ENCODE measurements at regions not wholly inside any gene's neighbourhood (a gene's known extent, or its start where the extent isn't known, plus 50 kb on each side); places are given as distances from the start of the nearest gene placed in this dataset.
"Not testable (repeated sequence)": the region's sequence is repeated elsewhere in the genome, so short reads cannot be mapped to it uniquely, and the experiment has no call there.

- no peak for DNase-seq
These were observed 501.2 kb upstream of the ADGRL4 start for GRCh38 chr1:79507770-79508169.

DNA sequence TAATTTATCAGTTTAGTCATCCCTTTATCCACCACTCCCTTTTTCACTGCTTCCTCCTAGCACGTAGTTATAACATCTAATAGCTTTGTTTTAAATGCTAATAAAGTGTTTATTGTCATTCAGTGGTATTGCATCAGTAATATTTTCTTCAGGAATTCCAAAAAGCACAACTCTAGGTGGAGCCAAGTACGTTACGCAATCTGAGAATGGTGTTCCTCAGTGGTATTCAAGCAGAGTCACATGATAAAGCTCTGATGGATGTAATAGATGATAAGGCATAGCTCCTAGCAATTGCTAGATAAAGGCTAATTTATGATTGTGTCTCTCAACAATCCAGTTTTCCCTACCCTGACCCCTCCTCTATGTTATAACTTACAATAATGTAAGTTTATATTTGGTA, 494.6 kb upstream of the ADGRL4 start:
- DNase-seq = no peak

- DNase-seq = no peak
These were observed 493.0 kb upstream of the ADGRL4 start for GRCh38 chr1:79499541-79499940.

- peak; percentile 29 for DNase-seq
These were observed 490.8 kb upstream of the ADGRL4 start for GRCh38 chr1:79497193-79497773.

DNA sequence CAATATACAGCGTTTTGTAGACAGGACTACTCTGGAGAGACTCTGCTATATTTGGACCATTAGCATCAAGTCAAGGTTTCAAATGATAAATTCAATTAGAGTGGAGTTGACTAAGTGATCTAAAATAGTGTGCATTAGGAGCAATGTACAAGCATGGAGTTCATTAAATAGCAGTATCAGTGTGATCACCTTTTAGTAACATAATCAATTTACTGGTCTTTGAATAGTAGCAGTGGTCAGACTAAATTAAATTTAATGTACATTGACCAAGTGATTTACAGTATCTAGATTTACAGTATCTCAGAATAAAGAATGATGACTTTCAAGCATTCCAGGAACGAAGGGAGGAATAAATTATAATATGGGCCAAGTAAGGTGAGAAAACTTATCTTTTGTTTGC, 489.6 kb upstream of the ADGRL4 start:
- no peak for DNase-seq

- not testable (repeated sequence) for DNase-seq
These were observed 487.2 kb upstream of the ADGRL4 start for GRCh38 chr1:79493702-79494101.

DNA sequence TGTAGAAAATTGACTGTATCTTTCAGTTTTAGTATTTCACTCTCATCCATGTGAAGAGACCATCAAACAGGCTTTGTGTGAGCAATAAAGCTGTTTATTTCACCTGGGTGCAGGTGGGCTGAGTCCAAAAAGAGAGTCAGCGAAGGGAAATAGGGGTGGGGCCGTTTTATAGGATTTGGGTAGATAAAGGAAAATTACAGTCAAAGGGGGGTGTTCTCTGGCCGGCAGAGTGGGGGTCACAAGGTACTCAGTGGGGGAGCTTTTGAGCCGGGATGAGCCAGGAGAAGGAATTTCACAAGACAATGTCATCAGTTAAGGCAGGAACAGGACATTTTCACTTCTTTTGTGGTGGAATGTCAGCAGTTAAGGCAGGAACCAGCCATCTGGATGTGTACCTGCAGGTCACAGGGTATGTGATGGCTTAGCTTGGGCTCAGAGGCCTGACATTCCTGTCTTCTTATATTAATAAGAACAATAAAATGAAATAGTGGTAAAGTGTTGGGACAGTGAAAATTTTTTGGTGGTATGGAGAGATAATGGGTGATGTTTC, 482.1 kb upstream of the ADGRL4 start:
- not testable (repeated sequence) for DNase-seq

DNA sequence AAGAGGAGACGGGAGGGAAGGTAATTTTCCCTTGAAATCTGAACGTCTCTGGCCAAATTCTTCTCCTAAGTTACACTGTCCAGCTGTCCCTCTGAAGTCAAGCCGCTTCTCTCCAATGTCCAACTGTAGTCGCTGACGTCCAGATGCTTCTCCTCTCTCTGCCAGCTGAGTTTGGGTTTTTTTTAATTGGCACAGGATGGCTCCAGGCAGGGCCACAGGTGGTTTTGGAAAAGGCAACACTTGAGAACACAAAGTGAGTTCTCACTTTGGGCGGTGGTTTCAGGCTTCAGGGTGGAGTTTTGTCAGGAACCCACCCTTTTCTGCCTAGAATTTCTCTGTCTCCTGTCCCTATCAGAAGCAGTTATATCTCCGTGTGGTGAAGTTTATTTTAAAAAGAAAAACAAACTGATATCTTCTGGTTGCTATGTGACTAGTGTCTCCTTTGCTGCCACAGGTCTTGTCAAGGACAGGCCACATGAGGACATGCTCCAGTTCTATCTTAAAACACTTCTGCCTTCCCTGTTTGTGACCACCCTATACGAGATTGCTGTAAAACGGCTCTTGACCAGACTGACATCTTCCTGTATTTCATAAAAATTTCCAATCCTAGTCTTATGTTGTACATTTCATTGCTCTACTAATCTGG, 472.3 kb upstream of the ADGRL4 start:
- no peak for DNase-seq

GRCh38 chr1:79478160-79478559, 471.6 kb upstream of the ADGRL4 start:
- DNase-seq = no peak

- DNase-seq = no peak
These were observed 465.6 kb upstream of the ADGRL4 start for GRCh38 chr1:79472067-79472656.

DNA sequence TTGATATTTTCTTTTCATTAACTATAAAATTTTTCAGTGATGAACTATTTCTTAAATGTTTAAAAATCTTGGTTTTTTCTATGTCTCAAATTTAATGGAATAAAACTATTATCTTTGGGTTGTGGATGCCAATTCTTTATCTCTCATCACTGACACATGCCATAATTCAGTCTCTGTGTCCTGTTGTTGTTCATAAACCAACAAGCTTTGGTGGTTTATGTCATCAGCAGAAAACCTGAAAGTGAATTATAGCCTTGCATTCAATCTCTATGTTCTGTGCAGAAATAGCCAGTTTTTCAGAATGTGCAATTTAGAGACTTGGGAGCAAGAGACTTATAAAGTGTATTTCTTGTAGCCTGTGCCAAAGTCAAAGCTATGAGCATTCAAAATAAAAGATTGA, 462.6 kb upstream of the ADGRL4 start:
- DNase-seq = no peak

- DNase-seq = no peak
These were observed 454.4 kb upstream of the ADGRL4 start for GRCh38 chr1:79460773-79461436.

GRCh38 chr1:79457562-79458224, 451.2 kb upstream of the ADGRL4 start:
- no peak for DNase-seq

- DNase-seq = no peak
These were observed 441.9 kb upstream of the ADGRL4 start for GRCh38 chr1:79448426-79448825.

GRCh38 chr1:79441238-79441637, 434.7 kb upstream of the ADGRL4 start:
- no peak for DNase-seq

DNA sequence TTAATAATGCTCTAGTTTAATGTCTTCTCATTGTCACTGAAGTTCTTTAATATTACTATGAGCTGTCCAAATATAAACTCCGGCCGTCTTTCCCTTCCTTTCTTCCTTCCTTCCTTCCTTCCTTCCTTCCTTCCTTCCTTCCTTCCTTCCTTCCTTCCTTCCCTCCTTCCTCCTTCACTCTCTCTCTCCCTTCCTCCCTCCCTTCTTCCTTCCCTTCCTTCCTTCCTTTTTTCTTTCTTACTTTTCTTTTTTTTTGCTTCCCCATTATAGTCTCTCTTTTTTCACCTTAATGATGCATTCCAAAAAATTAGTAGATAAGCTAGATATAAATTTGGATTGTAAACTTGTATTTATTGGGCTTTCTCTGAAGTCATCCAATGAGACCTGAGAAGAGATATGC, 431.0 kb upstream of the ADGRL4 start:
- DNase-seq = no peak

- no peak for DNase-seq
These were observed 424.8 kb upstream of the ADGRL4 start for GRCh38 chr1:79431340-79431739.

GRCh38 chr1:79430437-79430836, 423.9 kb upstream of the ADGRL4 start:
- DNase-seq = no peak

DNA sequence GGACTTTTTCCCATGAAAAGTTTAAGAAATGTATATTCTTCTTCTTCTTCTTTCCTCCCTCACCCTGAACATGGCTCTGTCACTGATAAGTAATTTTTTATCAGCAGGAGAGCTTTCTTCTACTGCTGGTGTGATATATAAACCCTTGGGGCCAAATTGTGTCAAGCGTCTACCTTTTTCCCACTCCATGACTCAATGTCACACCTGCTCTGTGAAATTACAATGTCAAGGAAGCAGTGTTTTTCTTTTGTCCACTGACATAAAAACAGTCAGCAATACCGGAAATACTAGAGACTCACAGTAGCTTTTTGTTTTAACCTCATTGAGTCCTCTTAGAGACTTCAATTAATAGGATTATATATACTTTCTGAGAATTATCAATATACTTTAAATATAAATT, 416.2 kb upstream of the ADGRL4 start:
- no peak for DNase-seq

GRCh38 chr1:79398501-79398900, 392.0 kb upstream of the ADGRL4 start:
- DNase-seq = no peak

- no peak for DNase-seq
These were observed 390.4 kb upstream of the ADGRL4 start for GRCh38 chr1:79396901-79397300.

DNA sequence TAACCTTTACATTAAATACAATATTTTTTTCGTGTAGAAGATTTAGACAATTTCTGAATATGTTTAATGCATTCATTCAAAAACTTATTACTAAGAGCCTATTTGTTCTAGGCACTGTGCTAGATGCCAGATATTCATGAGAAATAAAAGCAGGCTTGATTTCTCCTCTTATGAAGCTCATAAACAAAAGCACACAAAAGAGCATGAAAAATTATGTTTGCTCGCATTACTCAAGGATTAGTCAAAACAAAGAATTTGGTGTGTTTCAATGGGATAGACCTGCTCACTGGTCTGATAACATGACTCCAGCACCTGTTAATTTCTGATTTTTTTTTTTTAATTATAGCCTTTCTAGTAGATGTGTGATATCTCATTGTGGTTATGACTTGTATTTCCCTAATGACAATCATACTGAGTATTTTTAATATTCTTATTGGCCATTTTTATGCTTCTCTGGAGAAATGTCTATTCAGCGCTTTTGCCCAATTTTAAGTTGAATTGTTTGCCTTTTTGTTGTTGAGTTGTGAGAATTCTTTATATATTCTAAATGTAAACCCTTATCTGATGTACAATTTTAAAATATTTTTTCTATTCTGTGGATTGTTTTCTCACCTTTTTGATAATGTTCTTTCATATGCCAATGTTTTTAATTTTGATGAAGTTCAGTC, 382.3 kb upstream of the ADGRL4 start:
- no peak for DNase-seq

DNA sequence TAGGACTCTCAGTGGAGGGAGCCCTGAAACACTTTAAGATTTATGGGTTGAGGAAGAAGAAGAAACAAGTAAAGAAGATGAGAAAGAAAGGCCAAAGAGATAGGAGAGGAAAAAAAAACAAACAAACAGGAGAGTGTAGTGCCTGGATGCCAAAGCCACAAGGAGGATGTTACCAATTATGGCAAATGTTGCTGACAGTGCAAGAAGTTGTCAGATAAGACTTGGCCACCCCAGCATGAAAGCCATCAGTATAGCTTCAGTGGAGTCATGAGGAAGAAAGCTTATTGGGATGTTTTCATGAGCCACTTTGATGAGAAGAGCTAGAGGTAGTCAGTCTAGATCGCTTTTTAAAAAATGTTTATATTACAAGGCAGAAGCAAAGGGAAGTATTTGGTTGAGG, 380.2 kb upstream of the ADGRL4 start:
- no peak for DNase-seq

Measured in suppressor macrophage treated with lipopolysaccharide for 4 hours (primary cell).